B cell (primary cell): ENCODE measurements at regions not wholly inside any gene's neighbourhood (a gene's known extent, or its start where the extent isn't known, plus 50 kb on each side); places are given as distances from the start of the nearest gene placed in this dataset.
"Not testable (repeated sequence)": the region's sequence is repeated elsewhere in the genome, so short reads cannot be mapped to it uniquely, and the experiment has no call there.

Source experiments
- ATAC-seq: fragments of 200-7000 bp; cut with Tn5 transposase; one replicate; pipeline ENCODE4 v1.10.0; 2021; ENCODE audit warnings: low read depth, mild to moderate bottlenecking, moderate number of reproducible peaks, moderate library complexity
- CTCF ChIA-PET: fragments of 350-600 bp; sonication (Branson Sonifier 250); formaldehyde crosslinking; loops from one replicate; lab custom pipeline; 2021; ENCODE audit warnings: antibody characterized with exemption, inconsistent platforms; lab: Charles Lee
- POLR2A ChIA-PET: fragments of 350-600 bp; sonication (Branson Sonifier 250); formaldehyde crosslinking; loops from one replicate; lab custom pipeline; 2021; ENCODE audit warnings: antibody characterized with exemption; lab: Charles Lee
- DNase-seq: peaks from one replicate; pipeline ENCODE4 v3.0.0; 2013
- H2AFZ ChIP-seq: 2 replicates; pipeline ENCODE4 v1.6.1; 2012; ENCODE audit warnings: mild to moderate bottlenecking, low read depth, low read length; ENCODE audit not compliant: insufficient read depth, poor library complexity, severe bottlenecking
- H3K27ac ChIP-seq, 2 donors: 1 replicate in 1 of 2; 2 replicates in 1 of 2; pipeline ENCODE4 v1.5.1; 2012 to 2013; ENCODE audit warnings: low read length in 2 of 2, mild to moderate bottlenecking in 2 of 2, moderate library complexity in 1 of 2
- H3K27me3 ChIP-seq, 4 experiments: fragments of 200-600 bp in 1 of 4; sonication (generic) in 1 of 4; replicated peaks in 1 of 4; 1 replicate in 2 of 4; 2 replicates in 2 of 4; pipeline versions ENCODE4 v1.6.1 to v1.7.0; 2013 to 2016; ENCODE audit warnings: low read length in 3 of 4, mild to moderate bottlenecking in 2 of 4, mixed read lengths in 1 of 4, moderate library complexity in 1 of 4; ENCODE audit not compliant: insufficient read depth in 4 of 4, control insufficient read depth in 3 of 4; ENCODE audit errors: control extremely low read depth in 1 of 4
- H3K36me3 ChIP-seq, 2 experiments: replicated peaks in 1 of 2; 1 replicate in 1 of 2; 2 replicates in 1 of 2; pipeline versions ENCODE4 v1.6.1 to v1.7.1; 2013; ENCODE audit warnings: low read length in 1 of 2; ENCODE audit not compliant: insufficient read depth in 2 of 2, control insufficient read depth in 1 of 2; ENCODE audit errors: control extremely low read depth in 1 of 2, extremely low read depth in 1 of 2
- H3K4me1 ChIP-seq, 2 donors: fragments of 200-600 bp in 1 of 2; sonication (generic) in 1 of 2; 1 replicate in 1 of 2; 2 replicates in 1 of 2; pipeline versions ENCODE4 v1.5.1 to v1.6.1; 2013 to 2017; ENCODE audit warnings: low read length in 2 of 2; ENCODE audit not compliant: control insufficient read depth in 2 of 2, insufficient read depth in 2 of 2
- H3K4me2 ChIP-seq: replicated peaks from 2 replicates; pipeline ENCODE3; 2012; ENCODE audit warnings: mild to moderate bottlenecking, low read depth, low read length; ENCODE audit not compliant: poor library complexity, severe bottlenecking
- H3K4me3 ChIP-seq, 5 experiments: fragments of 200-600 bp in 1 of 5; sonication (generic) in 1 of 5; 1 replicate in 3 of 5; 2 replicates in 2 of 5; pipeline versions ENCODE4 v1.5.1 to v1.7.0; 2011 to 2016; ENCODE audit warnings: low read length in 4 of 5, mild to moderate bottlenecking in 4 of 5, low read depth in 2 of 5, control low read depth in 1 of 5, moderate library complexity in 1 of 5; ENCODE audit not compliant: insufficient read depth in 1 of 5; ENCODE audit errors: control extremely low read depth in 1 of 5, extremely low read depth in 1 of 5
- H3K79me2 ChIP-seq: fragments of 200-600 bp; sonication (generic); one replicate; pipeline ENCODE4 v1.6.0; 2016; ENCODE audit warnings: low read length; ENCODE audit not compliant: control insufficient read depth, insufficient read depth
- H3K9ac ChIP-seq: fragments of 200-600 bp; sonication (generic); 2 replicates; pipeline ENCODE4 v1.6.1; 2017; ENCODE audit warnings: mild to moderate bottlenecking, low read length, moderate library complexity
- H3K9me3 ChIP-seq, 3 donors: one replicate each; pipeline versions ENCODE4 v1.6.1 to v1.7.1; 2013; ENCODE audit warnings: low read length in 2 of 3; ENCODE audit not compliant: control insufficient read depth in 2 of 3, insufficient read depth in 1 of 3; ENCODE audit errors: control extremely low read depth in 1 of 3
- H4K20me1 ChIP-seq: 2 replicates; pipeline ENCODE4 v1.6.0; 2012; ENCODE audit warnings: mild to moderate bottlenecking, low read length; ENCODE audit not compliant: insufficient read depth, control insufficient read depth, poor library complexity, severe bottlenecking
- H3K27ac Mint-ChIP-seq: one replicate; pipeline ENCODE4 v1.8.0; 2021; ENCODE audit warnings: mixed read lengths
- H3K27me3 Mint-ChIP-seq: one replicate; pipeline ENCODE4 v1.8.0; 2021; ENCODE audit warnings: mixed read lengths
- H3K4me1 Mint-ChIP-seq: one replicate; pipeline ENCODE4 v1.8.0; 2021; ENCODE audit warnings: mixed read lengths
- H3K4me3 Mint-ChIP-seq: one replicate; pipeline ENCODE4 v1.8.0; 2021; ENCODE audit warnings: mixed read lengths
- H3K9me3 Mint-ChIP-seq: one replicate; pipeline ENCODE4 v1.8.0; 2022; ENCODE audit warnings: mixed read lengths; ENCODE audit not compliant: insufficient read depth
- EZH2 ChIP-seq: IDR thresholded peaks from 2 replicates; pipeline ENCODE4 v1.6.1; 2012; ENCODE audit warnings: borderline replicate concordance, low read depth, mild to moderate bottlenecking, moderate library complexity, low read length; ENCODE audit not compliant: insufficient read depth, poor library complexity, severe bottlenecking
- WGBS: methylation state at CpG from one replicate; pipeline ENCODE4 v1.1.5; 2013; ENCODE audit warnings: missing lambda C conversion rate; ENCODE audit not compliant: insufficient coverage; 5-methylcytosine and 5-hydroxymethylcytosine counted together
- intact Hi-C: fragments of 100-400 bp; cut with micrococcal nuclease; formaldehyde crosslinking; loops from one replicate; pipeline ENCODE4 v1.10.0; 2022
- TF ChIP-seq, protein P1 (sequence below): fragments of 200-600 bp; IDR thresholded peaks from one replicate; pipeline ENCODE4 v1.8.0; 2022; ENCODE audit warnings: antibody characterized with exemption, mild to moderate bottlenecking

DNA sequence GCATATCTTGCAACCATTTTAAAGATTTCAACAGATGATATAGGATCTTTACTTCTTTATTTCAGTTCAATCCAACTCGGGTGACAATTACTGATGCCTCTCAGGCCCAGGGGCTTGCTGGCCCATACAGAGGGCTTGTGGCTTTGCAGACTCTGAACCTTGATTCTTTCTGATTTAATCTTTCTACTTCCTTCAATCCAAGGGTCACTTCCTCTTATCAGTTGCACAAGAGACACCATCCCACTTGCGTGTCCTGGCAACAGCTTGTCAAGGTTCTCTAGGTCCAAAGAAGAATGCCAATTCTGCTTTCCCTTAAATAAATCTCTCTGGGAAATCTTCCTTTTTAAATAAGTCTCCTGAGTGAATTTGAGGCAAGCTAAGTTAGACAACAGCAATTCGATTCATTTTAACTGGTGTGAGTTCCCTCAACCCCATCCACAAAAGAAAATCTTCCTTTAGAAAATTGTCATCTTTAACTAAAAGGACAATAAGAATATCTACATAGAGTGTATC, 75.1 kb upstream of the KIF2A start:
- H3K27ac ChIP-seq, H3K36me3 ChIP-seq, H3K4me3 Mint-ChIP-seq, H3K9me3 ChIP-seq, intact Hi-C loops, H3K79me2 ChIP-seq, ATAC-seq, DNase-seq, H2AFZ ChIP-seq, H3K4me3 ChIP-seq, H3K27ac Mint-ChIP-seq, H3K27me3 Mint-ChIP-seq, H3K4me1 Mint-ChIP-seq, H3K27me3 ChIP-seq, H3K9me3 Mint-ChIP-seq, POLR2A ChIA-PET, H4K20me1 ChIP-seq, H3K4me2 ChIP-seq, H3K9ac ChIP-seq, CTCF ChIA-PET, H3K4me1 ChIP-seq: not testable (repeated sequence)
- no CpG with 5 or more reads among the region's 3 CpGs for WGBS

DNA sequence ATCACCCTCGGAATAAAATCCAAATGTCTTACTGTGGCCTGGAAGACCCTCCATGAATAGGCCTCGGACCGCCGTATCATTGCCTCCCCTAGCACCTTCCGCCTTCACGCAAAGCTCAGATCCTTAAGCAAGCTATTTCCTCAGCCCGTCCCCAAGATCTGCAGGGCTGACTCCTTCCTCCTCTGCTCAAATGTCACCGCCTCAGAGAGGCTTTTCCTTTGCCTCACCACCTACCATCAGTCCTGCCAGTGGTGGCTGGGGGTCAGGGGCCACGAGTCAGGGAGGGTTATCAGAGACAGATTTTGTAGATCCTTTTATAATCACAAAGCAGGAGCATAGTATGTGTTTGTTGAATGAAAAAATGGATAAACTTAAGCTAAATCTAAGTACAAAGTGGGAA, 74.4 kb upstream of the KIF2A start:
- H3K9me3 Mint-ChIP-seq, result no peaks in the 10 kb centered on the region
- intact Hi-C loops, result no loop called here
- H3K27ac ChIP-seq, result no peak overlapping the region
- CTCF ChIA-PET, result no interaction called here
- H3K4me2 ChIP-seq, result no peak overlapping the region
- H3K79me2 ChIP-seq, result no peaks in the 10 kb centered on the region
- H3K9ac ChIP-seq, result no peak overlapping the region
- no peaks in the 10 kb centered on the region for H3K36me3 ChIP-seq
- WGBS, result 94% methylated on average over 5 of the region's 9 CpGs
- H3K4me3 Mint-ChIP-seq, result no peak overlapping the region
- H2AFZ ChIP-seq, result no peak overlapping the region
- no peaks in the 10 kb centered on the region for H3K4me1 ChIP-seq
- ATAC-seq (no peak), DNase-seq (no peak)
- H3K27ac Mint-ChIP-seq, result no peak overlapping the region
- peaks cover 5% of the 10 kb centered on the region for H3K27me3 Mint-ChIP-seq
- H4K20me1 ChIP-seq, result no peaks in the 10 kb centered on the region
- no peak overlapping the region for H3K4me3 ChIP-seq
- no peaks in the 10 kb centered on the region for H3K4me1 Mint-ChIP-seq
- POLR2A ChIA-PET, result no interaction called here
- TF ChIP-seq, protein P1, sequence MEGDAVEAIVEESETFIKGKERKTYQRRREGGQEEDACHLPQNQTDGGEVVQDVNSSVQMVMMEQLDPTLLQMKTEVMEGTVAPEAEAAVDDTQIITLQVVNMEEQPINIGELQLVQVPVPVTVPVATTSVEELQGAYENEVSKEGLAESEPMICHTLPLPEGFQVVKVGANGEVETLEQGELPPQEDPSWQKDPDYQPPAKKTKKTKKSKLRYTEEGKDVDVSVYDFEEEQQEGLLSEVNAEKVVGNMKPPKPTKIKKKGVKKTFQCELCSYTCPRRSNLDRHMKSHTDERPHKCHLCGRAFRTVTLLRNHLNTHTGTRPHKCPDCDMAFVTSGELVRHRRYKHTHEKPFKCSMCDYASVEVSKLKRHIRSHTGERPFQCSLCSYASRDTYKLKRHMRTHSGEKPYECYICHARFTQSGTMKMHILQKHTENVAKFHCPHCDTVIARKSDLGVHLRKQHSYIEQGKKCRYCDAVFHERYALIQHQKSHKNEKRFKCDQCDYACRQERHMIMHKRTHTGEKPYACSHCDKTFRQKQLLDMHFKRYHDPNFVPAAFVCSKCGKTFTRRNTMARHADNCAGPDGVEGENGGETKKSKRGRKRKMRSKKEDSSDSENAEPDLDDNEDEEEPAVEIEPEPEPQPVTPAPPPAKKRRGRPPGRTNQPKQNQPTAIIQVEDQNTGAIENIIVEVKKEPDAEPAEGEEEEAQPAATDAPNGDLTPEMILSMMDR, result no peak
- no peak for TF ChIP-seq EZH2
- no peaks in the 10 kb centered on the region for H3K9me3 ChIP-seq
- H3K27me3 ChIP-seq, result no peaks in the 10 kb centered on the region

DNA sequence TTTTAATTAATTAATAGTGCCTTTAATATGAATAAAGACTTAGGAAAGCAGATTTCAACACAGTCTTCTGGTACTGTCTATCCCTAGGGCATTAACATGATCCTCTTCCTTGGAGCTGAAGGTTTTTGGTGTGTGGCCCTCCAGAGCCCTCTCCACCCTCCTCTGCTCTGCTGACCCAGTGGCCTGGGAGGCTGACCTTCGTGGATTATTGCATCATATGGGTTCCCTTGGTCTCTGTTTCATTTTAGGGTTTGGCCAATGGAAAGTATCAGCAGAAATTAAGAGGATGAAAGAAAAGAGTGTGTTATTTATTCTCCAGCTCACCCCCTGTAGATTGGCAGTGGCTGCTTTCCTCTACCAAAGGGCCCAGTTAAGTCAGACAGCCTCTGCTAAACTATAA, 73.8 kb upstream of the KIF2A start:
- ATAC-seq, H3K27ac ChIP-seq, H3K9ac ChIP-seq, H3K4me3 Mint-ChIP-seq, H3K27ac Mint-ChIP-seq, H3K9me3 Mint-ChIP-seq, H3K4me2 ChIP-seq, DNase-seq, H3K9me3 ChIP-seq, H3K27me3 Mint-ChIP-seq, POLR2A ChIA-PET, H3K27me3 ChIP-seq, H3K36me3 ChIP-seq, H3K4me1 ChIP-seq, H4K20me1 ChIP-seq, H2AFZ ChIP-seq, H3K4me1 Mint-ChIP-seq, H3K4me3 ChIP-seq, H3K79me2 ChIP-seq, intact Hi-C loops, CTCF ChIA-PET: not testable (repeated sequence)
- WGBS, result no CpG with 5 or more reads among the region's 1 CpG
